ENCODE measurements at regions not wholly inside any gene's neighbourhood (a gene's known extent, or its start where the extent isn't known, plus 50 kb on each side); places are given as distances from the start of the nearest gene placed in this dataset.

- TF ChIP-seq CTCF (IDR thresholded peaks at IDR 0.05; ENCODE audit: low read length) (no peak; the same call in 1 of the 2 replicates), EZH2 (IDR thresholded peaks at IDR 0.05; ENCODE audit: borderline replicate concordance, low read length) (no peak)
Measured at GRCh38 chr1:50329332-50329932, 93.8 kb downstream of the DMRTA2 start.
